HEK293 (cell line): ENCODE measurements at regions not wholly inside any gene's neighbourhood (a gene's known extent, or its start where the extent isn't known, plus 50 kb on each side); places are given as distances from the start of the nearest gene placed in this dataset.
"Not testable (repeated sequence)": the region's sequence is repeated elsewhere in the genome, so short reads cannot be mapped to it uniquely, and the experiment has no call there.

Experiments used
- CTCF ChIA-PET: fragments of 350-600 bp; formaldehyde crosslinking; extraction: SDS; loops from one replicate; lab custom pipeline; 2021; ENCODE audit warnings: antibody characterized with exemption; lab: Yijun Ruan, JAX
- POLR2A ChIA-PET: fragments of 300-600 bp; formaldehyde crosslinking; extraction: SDS; loops from one replicate; lab custom pipeline; 2020; ENCODE audit warnings: antibody characterized with exemption, inconsistent platforms; lab: Yijun Ruan, JAX
- H3K27ac ChIP-seq: fragments of 200-500 bp; sonication (Bioruptor generic); 2 replicates; pipeline ENCODE4 v1.5.1; 2014; ENCODE audit warnings: low read depth, low read length, control low read depth, inconsistent platforms; ENCODE audit errors: extremely low read depth
- H3K36me3 ChIP-seq, 2 experiments: fragments of 200-500 bp in 1 of 2; sonication (Bioruptor generic) in 1 of 2; 1 replicate in 1 of 2; 2 replicates in 1 of 2; pipeline ENCODE4 v1.5.1; 2014 to 2017; ENCODE audit warnings: inconsistent platforms in 2 of 2, low read length in 2 of 2; ENCODE audit not compliant: control insufficient read depth in 2 of 2, insufficient read depth in 1 of 2
- H3K4me1 ChIP-seq: fragments of 200-500 bp; sonication (Bioruptor generic); 2 replicates; pipeline ENCODE4 v1.5.1; 2014; ENCODE audit warnings: mild to moderate bottlenecking, low read length, inconsistent platforms; ENCODE audit not compliant: control insufficient read depth, insufficient read depth
- H3K4me3 ChIP-seq: 2 replicates; pipeline ENCODE4 v1.5.1; 2011; ENCODE audit warnings: low read depth, mild to moderate bottlenecking, control low read depth, low read length, moderate library complexity
- H3K9me3 ChIP-seq: fragments of 200-500 bp; sonication (Bioruptor generic); 2 replicates; pipeline ENCODE4 v1.5.1; 2014; ENCODE audit warnings: low read depth, low read length, inconsistent platforms; ENCODE audit not compliant: control insufficient read depth, insufficient read depth
- HOXC10 ChIP-seq: sonication (generic); formaldehyde crosslinking; IDR thresholded peaks from 2 replicates; pipeline ENCODE4 v1.8.1; 2023; ENCODE audit warnings: mild to moderate bottlenecking, missing genetic modification reagents
- OVOL3 ChIP-seq: fragments of 450-650 bp; formaldehyde crosslinking; IDR thresholded peaks from 2 replicates; pipeline ENCODE4 v1.5.1; 2016; ENCODE audit warnings: missing biosample characterization, missing genetic modification characterization
- PRDM1 ChIP-seq: fragments of 450-650 bp; formaldehyde crosslinking; IDR thresholded peaks from 2 replicates; pipeline ENCODE4; 2016; ENCODE audit warnings: missing biosample characterization, missing genetic modification characterization
- TSHZ1 ChIP-seq: fragments of 450-650 bp; formaldehyde crosslinking; IDR thresholded peaks from 2 replicates; pipeline ENCODE4 v1.5.1; 2016; ENCODE audit warnings: missing biosample characterization, missing genetic modification characterization, borderline replicate concordance
- ZBTB1 ChIP-seq: fragments of 450-650 bp; formaldehyde crosslinking; IDR thresholded peaks from 2 replicates; pipeline ENCODE4 v1.5.1; 2016; ENCODE audit warnings: missing biosample characterization, missing genetic modification characterization
- ZBTB6 ChIP-seq: fragments of 450-650 bp; formaldehyde crosslinking; IDR thresholded peaks from 2 replicates; pipeline ENCODE4 v1.5.1; 2017; ENCODE audit warnings: missing biosample characterization, missing genetic modification characterization
- ZFP37 ChIP-seq: fragments of 450-650 bp; formaldehyde crosslinking; IDR thresholded peaks from 2 replicates; pipeline ENCODE4 v1.5.1; 2016; ENCODE audit warnings: missing biosample characterization, missing genetic modification characterization
- ZNF10 ChIP-seq: fragments of 450-650 bp; formaldehyde crosslinking; IDR thresholded peaks from 2 replicates; pipeline ENCODE4 v1.5.1; 2017; ENCODE audit warnings: missing biosample characterization, missing genetic modification characterization
- ZNF175 ChIP-seq: fragments of 450-650 bp; formaldehyde crosslinking; IDR thresholded peaks from 2 replicates; pipeline ENCODE4 v1.5.1; 2016; ENCODE audit warnings: missing biosample characterization, missing genetic modification characterization
- ZNF239 ChIP-seq: fragments of 450-650 bp; formaldehyde crosslinking; IDR thresholded peaks from 2 replicates; pipeline ENCODE4 v1.5.1; 2016; ENCODE audit warnings: missing biosample characterization, missing genetic modification characterization
- ZNF266 ChIP-seq: fragments of 450-650 bp; formaldehyde crosslinking; IDR thresholded peaks from 2 replicates; pipeline ENCODE4 v1.5.1; 2016; ENCODE audit warnings: missing biosample characterization, missing genetic modification characterization, low read depth
- ZNF366 ChIP-seq: fragments of 450-650 bp; formaldehyde crosslinking; conservative IDR thresholded peaks from 2 replicates; pipeline ENCODE4 v1.5.1; 2016; ENCODE audit warnings: missing biosample characterization, missing genetic modification characterization
- ZNF433 ChIP-seq: fragments of 450-650 bp; formaldehyde crosslinking; IDR thresholded peaks from 2 replicates; pipeline ENCODE4 v1.5.1; 2016; ENCODE audit warnings: missing biosample characterization, missing genetic modification characterization, low read depth
- ZNF530 ChIP-seq: fragments of 450-650 bp; formaldehyde crosslinking; IDR thresholded peaks from 2 replicates; pipeline ENCODE4 v1.5.1; 2016; ENCODE audit warnings: low read depth, missing biosample characterization, missing genetic modification characterization
- ZNF629 ChIP-seq: fragments of 450-650 bp; formaldehyde crosslinking; IDR thresholded peaks from 2 replicates; pipeline ENCODE4 v1.5.1; 2017; ENCODE audit warnings: missing biosample characterization, missing genetic modification characterization
- ZNF654 ChIP-seq: fragments of 450-650 bp; formaldehyde crosslinking; IDR thresholded peaks from 2 replicates; pipeline ENCODE4 v1.5.1; 2016; ENCODE audit warnings: low read depth, missing biosample characterization, missing genetic modification characterization
- ZNF660 ChIP-seq: fragments of 450-650 bp; IDR thresholded peaks from 2 replicates; pipeline ENCODE4 v1.5.1; 2018; ENCODE audit warnings: missing biosample characterization, mild to moderate bottlenecking, missing genetic modification characterization
- ZNF701 ChIP-seq: fragments of 450-650 bp; formaldehyde crosslinking; IDR thresholded peaks from 2 replicates; pipeline ENCODE4 v1.5.1; 2016; ENCODE audit warnings: missing biosample characterization, missing genetic modification characterization
- ZNF791 ChIP-seq: fragments of 450-650 bp; formaldehyde crosslinking; IDR thresholded peaks from 2 replicates; pipeline ENCODE4 v1.5.1; 2016; ENCODE audit warnings: missing biosample characterization, missing genetic modification characterization
- ZSCAN23 ChIP-seq: fragments of 450-650 bp; formaldehyde crosslinking; IDR thresholded peaks from 2 replicates; pipeline ENCODE4 v1.5.1; 2016; ENCODE audit warnings: missing biosample characterization, missing genetic modification characterization
- TF ChIP-seq, protein P1 (sequence below): fragments of 450-650 bp; formaldehyde crosslinking; IDR thresholded peaks from 2 replicates; pipeline ENCODE4 v1.5.1; 2016; ENCODE audit warnings: missing biosample characterization, missing genetic modification characterization
- TF ChIP-seq, protein P2 (sequence below): fragments of 450-650 bp; formaldehyde crosslinking; IDR thresholded peaks from 2 replicates; pipeline ENCODE4 v1.5.1; 2016; ENCODE audit warnings: missing biosample characterization, missing genetic modification characterization

DNA sequence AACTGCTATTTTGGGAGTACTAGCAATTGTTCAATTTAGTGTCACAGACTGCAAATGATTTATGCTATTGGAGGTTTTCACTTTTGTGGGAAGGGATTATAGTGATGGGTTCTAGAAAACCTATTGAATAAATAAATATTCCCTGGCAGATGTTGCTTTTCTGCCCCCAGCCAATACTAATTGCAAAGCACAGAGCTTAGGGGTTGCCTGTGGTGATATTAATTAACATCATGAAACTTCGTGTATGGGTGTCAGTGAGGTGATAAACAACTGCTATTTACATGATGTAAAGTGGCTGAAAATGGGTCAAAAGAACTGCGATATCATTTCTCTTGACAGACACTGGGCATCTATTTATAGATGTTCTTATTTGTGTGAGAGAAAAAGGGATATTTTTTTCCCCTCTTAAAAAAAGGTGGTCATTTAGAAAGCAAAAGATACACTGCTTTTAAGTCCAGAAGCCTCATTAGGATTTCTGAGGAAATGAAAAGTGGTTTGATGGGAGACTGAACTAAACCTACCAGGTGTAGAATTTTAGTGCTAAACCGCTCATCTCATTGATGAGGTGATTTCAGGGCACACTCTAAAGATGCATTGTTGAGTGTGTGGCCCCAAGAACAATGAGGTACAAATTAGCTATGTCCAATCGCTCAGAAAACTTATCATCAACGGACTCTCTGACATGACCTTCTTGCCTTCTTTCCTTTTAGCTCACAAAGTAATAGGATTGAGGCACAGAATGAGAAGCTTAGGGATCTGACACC, 116.7 kb upstream of the CHST9 start:
- Histone ChIP-seq H3K4me1 (no peaks in the 10 kb centered on the region), H3K9me3 (no peaks in the 10 kb centered on the region), H3K4me3 (no peak overlapping the region), H3K36me3 (no peaks in the 10 kb centered on the region), H3K27ac (no peak overlapping the region)
- CTCF ChIA-PET: no interaction called here
- TF ChIP-seq, protein P1, sequence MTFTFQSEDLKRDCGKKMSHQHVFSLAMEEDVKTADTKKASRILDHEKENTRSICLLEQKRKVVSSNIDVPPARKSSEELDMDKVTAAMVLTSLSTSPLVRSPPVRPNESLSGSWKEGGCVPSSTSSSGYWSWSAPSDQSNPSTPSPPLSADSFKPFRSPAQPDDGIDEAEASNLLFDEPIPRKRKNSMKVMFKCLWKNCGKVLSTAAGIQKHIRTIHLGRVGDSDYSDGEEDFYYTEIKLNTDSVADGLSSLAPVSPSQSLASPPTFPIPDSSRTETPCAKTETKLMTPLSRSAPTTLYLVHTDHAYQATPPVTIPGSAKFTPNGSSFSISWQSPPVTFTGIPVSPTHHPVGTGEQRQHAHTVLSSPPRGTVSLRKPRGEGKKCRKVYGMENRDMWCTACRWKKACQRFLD (tag by site-specific recombination): no peak
- TF ChIP-seq ZNF433 (no peak), ZNF791 (tag by site-specific recombination) (no peak), ZNF660 (tag by site-specific recombination) (no peak), ZNF629 (tag by site-specific recombination) (no peak), ZNF239 (tag by site-specific recombination) (no peak), ZBTB1 (tag by site-specific recombination) (no peak), ZNF701 (tag by site-specific recombination) (no peak), PRDM1 (tag by site-specific recombination) (no peak), ZBTB6 (tag by site-specific recombination) (no peak), ZSCAN23 (no peak), OVOL3 (tag by site-specific recombination) (no peak), ZFP37 (no peak), ZNF175 (tag by site-specific recombination) (no peak), HOXC10 (CRISPR knock-in tag) (no peak), ZNF366 (tag by site-specific recombination) (no peak), ZNF10 (tag by site-specific recombination) (no peak), ZNF530 (tag by site-specific recombination) (no peak), TSHZ1 (tag by site-specific recombination) (no peak)
- POLR2A ChIA-PET: no interaction called here

- POLR2A ChIA-PET: no interaction called here
- H3K36me3 ChIP-seq: no peaks in the 10 kb centered on the region
- TF ChIP-seq, protein P2, sequence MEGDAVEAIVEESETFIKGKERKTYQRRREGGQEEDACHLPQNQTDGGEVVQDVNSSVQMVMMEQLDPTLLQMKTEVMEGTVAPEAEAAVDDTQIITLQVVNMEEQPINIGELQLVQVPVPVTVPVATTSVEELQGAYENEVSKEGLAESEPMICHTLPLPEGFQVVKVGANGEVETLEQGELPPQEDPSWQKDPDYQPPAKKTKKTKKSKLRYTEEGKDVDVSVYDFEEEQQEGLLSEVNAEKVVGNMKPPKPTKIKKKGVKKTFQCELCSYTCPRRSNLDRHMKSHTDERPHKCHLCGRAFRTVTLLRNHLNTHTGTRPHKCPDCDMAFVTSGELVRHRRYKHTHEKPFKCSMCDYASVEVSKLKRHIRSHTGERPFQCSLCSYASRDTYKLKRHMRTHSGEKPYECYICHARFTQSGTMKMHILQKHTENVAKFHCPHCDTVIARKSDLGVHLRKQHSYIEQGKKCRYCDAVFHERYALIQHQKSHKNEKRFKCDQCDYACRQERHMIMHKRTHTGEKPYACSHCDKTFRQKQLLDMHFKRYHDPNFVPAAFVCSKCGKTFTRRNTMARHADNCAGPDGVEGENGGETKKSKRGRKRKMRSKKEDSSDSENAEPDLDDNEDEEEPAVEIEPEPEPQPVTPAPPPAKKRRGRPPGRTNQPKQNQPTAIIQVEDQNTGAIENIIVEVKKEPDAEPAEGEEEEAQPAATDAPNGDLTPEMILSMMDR (tag by site-specific recombination): 0 out of 2 replicates have a peak, but pooled peaks have one; percentile 23
- TF ChIP-seq ZNF654 (peak; percentile 32), ZNF266 (tag by site-specific recombination) (no peak)
- TF ChIP-seq, all 188 proteins: peak for 2
- CTCF ChIA-PET: interaction anchor here (0.8 to 2.4 kb wide), 5 partner anchors 11 to 280 kb away, joined by 3 to 11 read pairs (median 4); no protein-coding TSS in a partner anchor
- Histone ChIP-seq H3K27ac (no peak overlapping the region), H3K4me3 (no peak overlapping the region), H3K4me1 (no peaks in the 10 kb centered on the region), H3K9me3 (no peaks in the 10 kb centered on the region)
Observed at GRCh38 chr18:27298214-27298804, 113.2 kb upstream of the CHST9 start.

GRCh38 chr18:27285973-27286562, 101.0 kb upstream of the CHST9 start:
- H3K9me3 ChIP-seq, H3K27ac ChIP-seq, CTCF ChIA-PET, H3K4me1 ChIP-seq, H3K36me3 ChIP-seq, POLR2A ChIA-PET, H3K4me3 ChIP-seq: not testable (repeated sequence)
